PFSK-1 (cell line): ENCODE measurements at regions not wholly inside any gene's neighbourhood (a gene's known extent, or its start where the extent isn't known, plus 50 kb on each side); places are given as distances from the start of the nearest gene placed in this dataset.

ENCODE experiments used
- FOXP2 ChIP-seq: optimal IDR thresholded peaks from 2 replicates; pipeline ENCODE3; 2011; ENCODE audit warnings: borderline replicate concordance, control low read depth, inconsistent platforms; ENCODE audit not compliant: insufficient read depth; ENCODE audit errors: extremely low read length, extremely low read depth
- POLR2AphosphoS5 ChIP-seq: IDR thresholded peaks from 2 replicates; pipeline ENCODE4 v1.6.1; 2012; ENCODE audit warnings: low read depth, mild to moderate bottlenecking, control low read depth, low read length, moderate library complexity
- SIN3A ChIP-seq: IDR thresholded peaks from 2 replicates; pipeline ENCODE4 v1.6.1; 2012; ENCODE audit warnings: mild to moderate bottlenecking, low read length, moderate library complexity, borderline replicate concordance; ENCODE audit not compliant: insufficient read depth
- TAF1 ChIP-seq: IDR thresholded peaks from 2 replicates; pipeline ENCODE4 v1.6.1; 2012; ENCODE audit warnings: low read length, control low read depth, borderline replicate concordance; ENCODE audit not compliant: insufficient read depth
- TF ChIP-seq, protein P1 (sequence below), 2 experiments: IDR thresholded peaks; 2 replicates each; pipeline versions ENCODE4 v1.6.1 to v1.8.0; 2011 to 2012; ENCODE audit warnings: low read depth in 2 of 2, low read length in 2 of 2, control low read depth in 1 of 2, inconsistent platforms in 1 of 2, mild to moderate bottlenecking in 1 of 2, moderate library complexity in 1 of 2; ENCODE audit not compliant: insufficient read depth in 1 of 2

DNA sequence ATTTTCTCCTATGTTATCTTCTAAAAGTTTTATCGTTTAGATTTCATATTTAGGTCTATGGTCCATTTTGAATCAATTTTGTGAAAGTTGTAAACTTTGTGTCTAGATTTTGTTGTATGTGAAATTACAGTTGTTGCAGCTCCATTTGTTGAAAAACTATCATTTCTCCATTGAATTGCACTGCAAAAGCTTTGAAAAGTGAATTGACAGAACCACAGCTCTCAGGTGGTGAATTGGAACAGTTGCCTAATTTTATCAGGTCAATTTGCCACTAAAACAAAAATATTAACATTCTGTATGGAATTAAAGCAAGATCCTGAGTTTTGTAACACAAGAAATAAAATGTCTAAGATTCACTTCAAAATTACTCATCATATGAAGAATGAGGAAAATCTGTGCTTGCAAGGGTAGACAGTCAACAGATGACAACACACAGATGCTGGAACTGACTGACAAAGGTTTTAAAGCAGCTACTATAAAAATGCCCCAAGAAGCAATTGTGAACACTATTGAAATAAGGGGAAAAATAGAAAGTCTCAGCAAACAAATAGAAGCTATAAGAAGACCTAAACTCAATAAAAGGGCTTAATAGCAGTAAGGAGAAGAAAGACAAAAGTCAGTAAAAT, 346.7 kb downstream of the PAX1 start:
- TF ChIP-seq SIN3A: no peak
- TF ChIP-seq POLR2AphosphoS5: no peak
- TF ChIP-seq, protein P1, sequence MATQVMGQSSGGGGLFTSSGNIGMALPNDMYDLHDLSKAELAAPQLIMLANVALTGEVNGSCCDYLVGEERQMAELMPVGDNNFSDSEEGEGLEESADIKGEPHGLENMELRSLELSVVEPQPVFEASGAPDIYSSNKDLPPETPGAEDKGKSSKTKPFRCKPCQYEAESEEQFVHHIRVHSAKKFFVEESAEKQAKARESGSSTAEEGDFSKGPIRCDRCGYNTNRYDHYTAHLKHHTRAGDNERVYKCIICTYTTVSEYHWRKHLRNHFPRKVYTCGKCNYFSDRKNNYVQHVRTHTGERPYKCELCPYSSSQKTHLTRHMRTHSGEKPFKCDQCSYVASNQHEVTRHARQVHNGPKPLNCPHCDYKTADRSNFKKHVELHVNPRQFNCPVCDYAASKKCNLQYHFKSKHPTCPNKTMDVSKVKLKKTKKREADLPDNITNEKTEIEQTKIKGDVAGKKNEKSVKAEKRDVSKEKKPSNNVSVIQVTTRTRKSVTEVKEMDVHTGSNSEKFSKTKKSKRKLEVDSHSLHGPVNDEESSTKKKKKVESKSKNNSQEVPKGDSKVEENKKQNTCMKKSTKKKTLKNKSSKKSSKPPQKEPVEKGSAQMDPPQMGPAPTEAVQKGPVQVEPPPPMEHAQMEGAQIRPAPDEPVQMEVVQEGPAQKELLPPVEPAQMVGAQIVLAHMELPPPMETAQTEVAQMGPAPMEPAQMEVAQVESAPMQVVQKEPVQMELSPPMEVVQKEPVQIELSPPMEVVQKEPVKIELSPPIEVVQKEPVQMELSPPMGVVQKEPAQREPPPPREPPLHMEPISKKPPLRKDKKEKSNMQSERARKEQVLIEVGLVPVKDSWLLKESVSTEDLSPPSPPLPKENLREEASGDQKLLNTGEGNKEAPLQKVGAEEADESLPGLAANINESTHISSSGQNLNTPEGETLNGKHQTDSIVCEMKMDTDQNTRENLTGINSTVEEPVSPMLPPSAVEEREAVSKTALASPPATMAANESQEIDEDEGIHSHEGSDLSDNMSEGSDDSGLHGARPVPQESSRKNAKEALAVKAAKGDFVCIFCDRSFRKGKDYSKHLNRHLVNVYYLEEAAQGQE (IDR thresholded peaks at IDR 0.05; ENCODE audit: insufficient read depth in 1 of 2, low read depth in 2 of 2, low read length in 2 of 2): no peak
- TF ChIP-seq FOXP2: no peak
- TF ChIP-seq TAF1: no peak

DNA sequence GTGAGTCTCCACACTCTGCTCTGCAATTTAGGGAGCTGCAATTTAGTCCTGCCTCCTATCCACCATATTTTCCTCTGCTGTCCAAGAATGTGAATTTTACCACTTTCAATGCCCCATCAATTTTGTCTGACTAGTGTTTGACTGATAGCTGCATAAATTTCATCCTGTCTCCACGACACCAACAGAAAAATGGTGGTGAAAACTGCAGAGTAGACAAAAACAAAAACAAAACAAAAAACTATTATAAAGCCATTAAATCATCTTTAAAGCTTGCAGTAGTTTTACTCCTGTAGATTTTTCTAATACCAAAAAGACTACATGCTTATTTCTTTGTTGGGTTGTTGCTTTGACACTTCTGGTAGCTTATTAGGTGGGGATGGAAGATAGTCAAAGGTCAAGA, 322.0 kb downstream of the PAX1 start:
- TF ChIP-seq, protein P1 (IDR thresholded peaks at IDR 0.05; ENCODE audit: insufficient read depth in 1 of 2, low read depth in 2 of 2, low read length in 2 of 2): no peak
- TF ChIP-seq FOXP2 (no peak), SIN3A (no peak), POLR2AphosphoS5 (no peak), TAF1 (no peak)

DNA sequence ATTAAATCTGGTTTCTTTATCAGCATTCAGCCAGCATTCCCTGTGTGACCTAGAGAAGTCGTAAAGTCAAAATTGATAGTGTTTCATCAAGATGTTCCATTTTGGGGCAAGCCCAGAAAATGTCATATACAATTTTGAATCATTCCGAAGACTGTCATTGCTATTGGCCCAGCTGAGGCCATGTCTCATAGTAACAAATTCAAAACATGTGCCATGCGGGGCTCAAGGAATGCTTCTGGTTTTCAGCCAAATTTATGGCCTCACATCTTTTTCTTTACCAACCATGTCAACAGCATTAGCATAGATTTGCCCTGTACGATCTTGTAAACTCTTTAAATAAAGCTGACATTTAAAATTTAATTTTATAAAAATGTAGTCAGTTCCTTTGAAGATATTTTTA, 314.7 kb downstream of the PAX1 start:
- TF ChIP-seq POLR2AphosphoS5 (no peak), TAF1 (no peak), SIN3A (no peak), FOXP2 (no peak)
- TF ChIP-seq, protein P1 (IDR thresholded peaks at IDR 0.05; ENCODE audit: insufficient read depth in 1 of 2, low read depth in 2 of 2, low read length in 2 of 2): no peak

DNA sequence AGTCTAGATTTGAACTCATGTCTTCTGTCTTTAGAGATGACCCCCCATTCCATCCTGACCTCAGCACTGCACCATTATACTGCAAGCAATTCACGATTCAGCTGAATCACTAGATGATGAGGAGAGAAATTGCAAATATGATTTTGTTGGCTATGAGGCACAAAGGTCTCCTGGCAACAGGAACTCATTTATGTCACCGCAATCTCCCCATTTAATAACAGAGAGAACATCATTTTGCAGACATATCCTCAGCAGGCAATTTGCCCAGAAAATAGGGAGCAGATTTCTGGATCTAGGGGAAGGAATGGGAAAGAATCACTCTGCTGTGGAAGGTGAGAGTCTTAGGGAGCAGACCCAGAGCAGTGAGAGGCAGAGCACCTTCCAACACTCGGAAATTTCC, 303.0 kb downstream of the PAX1 start:
- TF ChIP-seq, protein P1 (IDR thresholded peaks at IDR 0.05; ENCODE audit: insufficient read depth in 1 of 2, low read depth in 2 of 2, low read length in 2 of 2): no peak
- TF ChIP-seq POLR2AphosphoS5 (no peak), FOXP2 (no peak), SIN3A (no peak), TAF1 (no peak)

DNA sequence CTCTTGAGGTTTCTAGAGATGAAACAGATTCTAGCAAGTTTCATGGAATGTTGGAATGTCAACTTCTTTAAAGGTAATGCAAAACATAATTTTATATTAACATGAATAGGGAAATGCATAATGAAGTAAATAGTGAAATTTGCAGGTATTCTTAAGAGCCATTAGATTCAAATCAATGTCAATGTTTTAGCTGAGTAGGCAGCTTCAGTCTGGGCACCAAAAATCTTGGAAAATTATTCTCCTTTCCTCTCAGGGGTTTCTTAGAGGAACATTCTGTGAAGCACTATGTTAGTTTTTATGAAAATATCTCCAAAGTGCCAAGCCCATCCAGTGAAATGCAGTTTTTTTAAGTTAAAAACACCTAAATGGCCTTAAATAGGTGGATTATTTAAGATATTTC, 300.8 kb downstream of the PAX1 start:
- no peak for TF ChIP-seq SIN3A
- TF ChIP-seq FOXP2: no peak
- TF ChIP-seq, protein P1 (IDR thresholded peaks at IDR 0.05; ENCODE audit: insufficient read depth in 1 of 2, low read depth in 2 of 2, low read length in 2 of 2): no peak
- no peak for TF ChIP-seq TAF1
- TF ChIP-seq POLR2AphosphoS5: no peak
